Spleen (tissue), 7 donors: ENCODE measurements at regions not wholly inside any gene's neighbourhood (a gene's known extent, or its start where the extent isn't known, plus 50 kb on each side); places are given as distances from the start of the nearest gene placed in this dataset.

Experiments used
- CTCF ChIP-seq, 11 experiments: fragments of 200-600 bp in 7 of 11; fragments of 450-650 bp in 4 of 11; sonication (generic) in 4 of 11; IDR thresholded peaks in 8 of 11; conservative IDR thresholded peaks in 3 of 11; 1 replicate in 7 of 11; 2 replicates in 4 of 11; pipeline versions ENCODE4 v1.4.0 to v1.8.0; 2016 to 2021; ENCODE audit warnings: antibody characterized with exemption in 11 of 11, inconsistent platforms in 4 of 11, mild to moderate bottlenecking in 1 of 11
- POLR2A ChIP-seq, 3 donors: fragments of 450-650 bp; IDR thresholded peaks; one replicate each; pipeline ENCODE4 v1.5.1; 2017; ENCODE audit warnings: antibody characterized with exemption in 3 of 3, mild to moderate bottlenecking in 1 of 3
- POLR2AphosphoS5 ChIP-seq, 3 donors: sonication (generic); formaldehyde crosslinking; IDR thresholded peaks; one replicate each; pipeline ENCODE4 v1.5.1; 2017; ENCODE audit warnings: antibody characterized with exemption in 3 of 3
- donor health status: DM: no; HTN: no; CAD: no; lungs with moderate emphysema.
- donor health status: DM: no; HTN: no; CAD: no.
- donor health status: DM: no; HTN: no; CAD: no.

- TF ChIP-seq CTCF (IDR thresholded peaks at IDR 0.05 in 8 of 11, conservative IDR thresholded peaks at IDR 0.05 in 3 of 11) = no peak
- no peak for TF ChIP-seq POLR2A (IDR thresholded peaks at IDR 0.05)
- TF ChIP-seq POLR2AphosphoS5 (IDR thresholded peaks at IDR 0.05) = no peak
Measured at GRCh38 chr6:102670735-102671134, 1277.2 kb downstream of the GRIK2 start.
